NCI-H187 treated with DMSO at 0.1 percent for 48 hours (cell line): ENCODE measurements at regions not wholly inside any gene's neighbourhood (a gene's known extent, or its start where the extent isn't known, plus 50 kb on each side); places are given as distances from the start of the nearest gene placed in this dataset.

Experiments
- DNase-seq: peaks from one replicate; lab custom pipeline; 2025; lab: John Stamatoyannopoulos, UW

DNA sequence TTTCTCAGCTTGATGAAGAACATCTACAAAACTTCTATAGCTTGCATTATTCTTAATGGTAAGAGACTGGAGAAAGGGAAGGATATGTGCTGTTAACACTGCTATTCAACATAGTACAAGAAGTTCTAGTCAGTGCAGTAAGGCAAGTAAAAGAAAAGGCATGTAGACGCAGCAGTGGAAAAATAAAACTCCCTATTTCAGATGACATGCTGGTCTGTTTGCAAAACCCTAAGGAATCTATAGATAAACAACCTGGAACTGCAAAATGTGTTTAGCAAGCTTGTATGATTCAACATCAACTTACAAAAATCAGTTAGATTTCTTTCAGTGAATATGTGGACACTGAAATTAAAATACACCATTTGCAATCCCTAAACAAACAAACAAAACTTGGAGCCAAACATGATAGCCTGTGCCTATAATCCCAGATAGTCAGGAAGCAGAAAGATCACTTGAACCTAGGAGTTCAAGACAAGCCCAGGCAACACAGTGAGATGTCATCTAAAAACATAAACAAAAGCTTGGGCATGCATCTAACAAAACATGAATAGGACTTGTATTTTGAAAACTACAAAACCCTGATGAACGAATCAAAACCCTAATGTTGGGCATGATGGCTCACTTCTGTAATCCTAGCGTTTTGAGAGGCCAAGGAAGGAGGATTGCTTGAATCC is 293.6 kb upstream of the RGS6 start:
- DNase-seq = no peak

DNA sequence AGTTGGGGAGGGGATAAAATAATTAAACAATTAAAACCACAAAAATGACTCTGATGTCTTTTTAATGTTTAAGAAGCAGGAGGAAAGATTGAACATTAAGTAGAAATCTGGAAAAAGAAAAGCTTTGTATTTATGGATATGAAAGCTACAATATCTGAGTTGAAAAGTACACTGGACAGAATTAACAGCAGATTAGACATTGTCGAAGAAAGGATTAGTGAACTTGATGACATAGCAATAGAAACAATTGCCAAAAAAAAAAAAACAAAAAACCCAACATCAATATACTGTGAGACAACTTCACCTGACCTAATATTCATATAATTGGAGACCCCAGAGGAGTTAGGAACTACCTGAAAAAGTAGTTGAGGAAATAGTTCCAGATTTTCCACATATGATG is 289.5 kb upstream of the RGS6 start:
- no peak for DNase-seq

DNA sequence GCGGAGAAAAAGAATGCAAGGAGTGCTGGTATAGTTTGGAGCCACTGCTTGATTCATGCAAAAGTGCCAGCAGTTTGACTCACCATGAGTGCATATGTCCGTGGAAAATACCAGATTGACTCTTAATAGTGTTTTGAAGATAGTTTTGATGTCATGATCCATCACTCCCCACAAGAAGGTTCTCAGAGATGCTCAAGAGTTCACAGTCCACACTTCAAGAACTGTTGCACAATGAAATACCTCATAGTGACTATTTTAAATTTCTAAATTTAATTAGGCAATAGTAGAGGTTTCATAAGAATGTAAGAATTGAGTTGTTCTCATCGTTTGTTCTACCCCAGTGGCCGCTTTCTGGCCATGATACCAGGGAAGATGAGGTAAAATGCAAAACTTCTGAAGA is 286.6 kb upstream of the RGS6 start:
- no peak for DNase-seq

DNA sequence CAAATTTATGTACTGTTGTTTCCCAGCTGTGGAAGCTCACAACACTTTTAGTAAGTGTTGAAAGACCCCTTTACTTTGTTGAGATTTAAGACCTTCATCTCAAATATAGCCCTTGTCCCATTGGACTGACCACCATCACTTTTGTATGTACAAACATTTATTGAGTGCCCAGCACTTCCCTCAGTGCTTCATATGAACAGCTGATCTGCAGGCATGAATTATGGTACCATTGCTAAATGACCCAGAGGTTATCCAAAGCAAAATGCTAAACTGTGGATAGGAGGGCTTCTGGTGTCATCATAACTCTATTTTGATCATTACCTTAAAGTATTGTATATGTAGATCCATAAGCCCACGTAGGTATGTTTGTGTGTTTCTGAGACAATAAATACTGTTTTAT is 285.7 kb upstream of the RGS6 start:
- DNase-seq = no peak

DNA sequence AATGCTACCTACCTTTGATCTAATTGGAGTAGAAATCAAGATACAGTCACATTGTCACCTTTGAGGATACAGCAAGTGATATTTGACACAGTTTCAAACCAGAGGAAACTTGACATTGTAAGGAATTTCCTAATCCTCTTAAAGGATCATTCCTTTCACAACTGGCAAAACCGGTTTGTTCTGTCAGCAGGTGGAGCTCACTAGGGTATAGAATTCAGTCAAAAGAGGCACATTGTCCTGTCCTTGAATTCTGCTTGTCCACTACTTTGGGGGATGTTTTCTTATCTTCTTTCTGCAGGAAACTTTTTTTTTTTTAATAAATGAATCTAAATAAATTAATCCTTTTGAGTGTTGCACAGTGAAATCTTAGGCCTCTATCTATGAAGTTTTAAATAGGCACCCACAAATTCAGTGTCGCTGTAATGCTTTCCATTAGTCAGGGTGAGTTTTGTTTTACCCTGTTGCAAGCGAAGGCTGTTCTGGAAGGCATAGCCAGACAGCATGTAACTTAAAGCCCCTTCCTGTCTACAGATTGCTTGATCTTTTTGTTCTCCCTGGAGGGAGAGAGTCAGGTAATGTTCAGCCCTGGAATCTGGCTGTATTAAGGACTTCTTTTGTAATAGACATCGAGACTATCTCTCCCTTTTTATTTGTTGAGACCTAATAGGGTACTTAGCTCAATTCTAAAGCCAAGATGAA is 285.0 kb upstream of the RGS6 start:
- DNase-seq = no peak

DNA sequence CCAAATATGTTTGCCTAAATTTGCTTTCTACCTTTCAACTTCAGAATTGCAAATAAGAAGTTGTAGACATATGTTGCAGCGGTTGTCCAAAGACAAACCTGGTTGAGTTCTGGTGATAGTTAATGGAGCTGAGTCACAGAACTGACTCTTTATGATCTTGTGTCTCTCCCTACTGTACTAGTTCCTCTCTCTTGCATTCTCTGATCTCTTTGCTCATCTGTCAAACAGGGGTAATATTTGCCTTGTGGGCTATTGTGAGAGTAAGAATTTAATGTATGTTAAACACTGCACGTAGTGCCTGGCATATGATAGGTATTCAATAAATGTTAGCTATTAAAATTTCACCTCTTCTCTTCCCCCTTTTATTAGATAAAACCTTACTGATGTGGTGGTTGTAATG is 283.5 kb upstream of the RGS6 start:
- DNase-seq = no peak

DNA sequence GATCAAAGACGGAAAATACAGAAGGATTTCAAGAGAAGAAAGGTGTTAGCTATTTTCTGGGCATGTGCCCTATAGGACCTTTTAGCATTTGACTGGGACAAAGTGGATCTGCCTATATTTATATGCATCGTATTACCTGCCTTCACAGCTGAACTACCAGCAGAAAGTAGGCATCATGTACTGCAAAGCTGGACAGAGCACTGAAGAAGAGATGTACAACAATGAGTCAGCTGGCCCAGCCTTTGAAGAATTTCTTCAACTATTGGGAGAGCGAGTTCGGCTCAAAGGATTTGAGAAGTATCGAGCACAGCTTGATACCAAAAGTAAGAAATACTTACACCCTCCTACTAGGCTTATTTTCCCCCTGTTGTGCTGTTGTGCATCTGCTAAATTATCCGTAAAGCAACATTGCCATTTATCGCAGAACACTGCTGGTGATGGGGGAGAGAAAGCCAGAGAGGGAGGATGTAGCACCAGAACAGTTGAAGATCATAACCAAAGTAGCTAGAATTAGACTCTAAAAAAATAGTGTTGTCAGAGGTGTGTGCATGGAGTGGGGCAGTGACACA is 282.0 kb upstream of the RGS6 start:
- DNase-seq = no peak

DNA sequence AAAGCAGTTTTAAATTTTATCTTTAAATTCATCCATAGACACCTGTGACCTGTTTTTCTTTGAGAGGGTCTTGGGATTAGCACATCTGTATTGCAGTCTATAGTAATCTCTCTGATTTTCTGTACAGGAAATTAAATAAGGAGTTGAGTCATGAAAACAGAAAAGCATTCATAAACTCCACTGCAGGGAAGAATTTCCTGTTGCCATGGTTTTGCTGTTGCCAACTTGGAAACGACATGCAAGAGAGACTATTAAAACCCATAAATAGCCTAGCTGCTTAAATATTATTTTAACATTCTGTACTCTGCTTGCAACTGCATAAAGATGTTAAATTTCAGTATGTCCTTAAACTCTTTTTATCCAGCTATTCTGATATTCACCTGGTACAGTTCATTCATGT is 281.0 kb upstream of the RGS6 start:
- DNase-seq = no peak

DNA sequence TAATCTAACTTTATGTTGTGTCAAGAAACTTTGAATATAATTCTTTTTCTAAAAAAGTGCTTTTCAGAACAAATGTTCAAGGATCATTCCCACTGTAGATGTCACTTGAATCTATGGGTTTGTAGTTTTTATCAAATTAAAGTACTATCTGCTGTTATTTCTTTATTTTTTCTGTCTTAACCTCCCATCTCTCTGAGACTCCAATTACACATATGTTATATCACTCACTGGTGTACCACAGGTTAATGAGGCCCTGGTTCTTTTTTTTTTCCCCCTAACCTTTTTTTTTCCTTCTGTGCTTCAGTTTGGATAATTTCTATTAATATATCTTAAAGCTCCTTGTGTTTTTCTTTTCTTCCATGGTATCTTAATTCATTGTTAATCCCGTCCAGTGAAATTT is 279.9 kb upstream of the RGS6 start:
- DNase-seq = no peak

DNA sequence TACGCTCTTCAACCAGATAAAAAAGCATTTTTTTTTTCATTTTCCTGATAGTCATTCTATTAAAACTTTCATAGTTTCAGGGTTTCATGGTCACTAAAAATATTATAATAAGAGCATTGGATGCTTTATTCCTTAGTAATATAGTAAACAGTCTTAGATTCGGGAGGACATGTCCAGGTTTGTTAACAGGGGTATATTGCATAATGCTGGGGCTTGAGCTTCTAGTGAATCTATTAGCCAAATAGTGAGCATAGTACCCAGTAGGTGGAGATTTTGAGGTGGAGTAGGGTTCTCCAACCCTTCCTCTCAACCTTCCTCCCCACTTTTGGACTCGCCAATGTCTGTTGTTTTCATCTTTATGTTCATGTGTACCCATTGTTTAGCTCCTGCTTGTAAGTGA is 277.4 kb upstream of the RGS6 start:
- DNase-seq = no peak

DNA sequence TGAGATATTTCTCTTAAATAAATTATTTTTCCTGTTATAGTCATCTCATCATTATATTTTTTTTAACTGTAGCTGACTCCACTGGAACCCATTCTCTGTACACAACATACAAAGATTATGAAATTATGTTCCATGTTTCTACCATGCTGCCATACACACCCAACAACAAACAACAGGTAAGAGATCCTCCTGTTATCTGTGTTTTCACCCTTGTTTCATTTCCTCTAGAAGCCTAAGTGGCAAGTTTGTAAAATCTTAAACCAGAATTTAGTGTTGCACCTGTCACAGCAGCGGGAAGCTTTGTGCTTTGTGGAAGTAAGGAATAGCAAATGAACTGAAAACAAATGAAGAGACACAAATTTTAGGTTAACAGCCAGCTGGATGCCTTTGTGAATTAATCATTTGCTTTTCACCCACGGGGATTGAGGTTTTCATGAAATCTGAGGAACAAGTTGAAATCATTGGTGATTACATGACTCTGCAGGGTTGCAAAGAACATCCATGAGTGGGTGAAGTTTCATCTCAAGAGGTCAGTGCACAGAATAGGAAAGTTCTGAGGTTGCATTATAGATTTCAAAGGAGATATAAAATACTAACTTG is 273.9 kb upstream of the RGS6 start:
- DNase-seq = no peak

DNA sequence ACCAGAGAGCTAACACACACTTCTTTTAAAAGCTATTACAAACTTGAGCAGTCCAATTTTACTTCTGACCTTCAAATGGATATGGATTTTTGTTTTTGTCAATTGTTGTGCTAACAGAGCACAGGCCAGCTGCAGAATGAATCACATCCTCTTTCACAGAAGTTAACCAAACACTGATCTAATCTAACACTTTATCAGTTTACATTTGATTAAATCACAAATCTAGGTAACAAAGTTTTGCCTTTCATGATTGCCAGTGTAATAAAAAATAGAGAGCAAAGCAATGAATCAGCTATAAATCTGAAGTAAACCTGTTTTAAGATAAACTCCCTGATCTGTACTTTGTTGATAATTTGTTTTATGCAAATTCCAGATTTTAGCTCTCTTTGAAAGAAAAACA is 273.1 kb upstream of the RGS6 start:
- DNase-seq = no peak

DNA sequence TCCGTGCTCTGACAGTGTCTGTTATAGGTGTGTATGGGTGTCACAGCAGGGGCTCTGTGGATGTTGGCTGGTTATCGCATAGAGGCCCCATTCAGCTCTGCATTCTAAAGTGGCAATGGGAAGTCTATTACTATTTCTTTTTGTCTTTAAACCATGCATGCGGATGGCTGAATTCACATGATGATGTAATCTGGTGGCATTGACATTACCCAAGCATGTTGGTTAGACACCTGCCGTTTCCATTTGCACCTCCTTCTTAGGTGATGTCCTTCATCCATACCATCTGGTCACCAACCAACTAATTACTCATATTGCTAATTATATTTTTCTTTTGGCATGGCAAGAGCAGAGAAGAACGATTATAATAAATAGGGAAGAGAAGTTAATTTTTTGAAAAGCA is 270.8 kb upstream of the RGS6 start:
- no peak for DNase-seq

DNA sequence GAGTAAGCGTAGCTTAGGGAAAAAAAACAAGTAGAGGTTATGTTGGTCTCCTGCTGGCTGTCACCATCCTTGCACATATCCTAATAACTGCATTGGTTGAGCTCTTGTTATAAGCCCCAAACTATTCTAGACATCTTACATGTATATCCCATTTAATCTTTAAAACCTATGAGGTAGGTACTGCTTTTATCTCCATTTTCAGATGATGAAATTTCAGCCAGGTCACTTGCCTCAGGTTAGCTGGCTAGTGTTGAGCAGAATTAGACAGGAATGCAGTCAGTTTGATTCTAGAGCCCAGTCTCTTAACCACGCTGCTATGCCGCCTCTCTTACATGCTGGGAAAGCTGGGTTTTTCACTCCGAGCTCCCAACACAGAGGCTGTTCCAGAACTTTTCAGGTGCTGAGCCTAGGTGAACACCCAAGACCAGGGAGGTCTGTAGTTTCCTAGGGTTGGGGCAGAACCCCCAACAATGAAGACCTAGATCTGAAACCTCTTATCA is 269.9 kb upstream of the RGS6 start:
- no peak for DNase-seq

DNA sequence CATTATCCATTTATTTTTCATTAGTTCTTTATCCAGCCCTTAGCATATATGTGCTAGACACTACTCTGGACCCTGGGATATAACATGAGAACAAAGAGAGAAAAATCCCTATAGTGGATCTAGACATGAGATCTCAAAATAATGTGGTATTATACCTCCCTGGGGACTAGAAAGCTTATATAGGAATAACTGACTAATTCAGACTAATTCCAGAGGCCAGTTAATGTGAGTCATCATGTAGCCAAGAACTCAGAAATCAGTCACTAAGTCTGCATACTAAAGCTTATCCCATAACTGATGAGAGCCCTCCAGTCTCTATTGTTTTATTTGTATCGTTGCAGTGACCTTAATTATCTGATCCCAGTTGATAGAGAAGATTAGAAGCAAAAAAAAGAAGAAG is 267.1 kb upstream of the RGS6 start:
- no peak for DNase-seq

DNA sequence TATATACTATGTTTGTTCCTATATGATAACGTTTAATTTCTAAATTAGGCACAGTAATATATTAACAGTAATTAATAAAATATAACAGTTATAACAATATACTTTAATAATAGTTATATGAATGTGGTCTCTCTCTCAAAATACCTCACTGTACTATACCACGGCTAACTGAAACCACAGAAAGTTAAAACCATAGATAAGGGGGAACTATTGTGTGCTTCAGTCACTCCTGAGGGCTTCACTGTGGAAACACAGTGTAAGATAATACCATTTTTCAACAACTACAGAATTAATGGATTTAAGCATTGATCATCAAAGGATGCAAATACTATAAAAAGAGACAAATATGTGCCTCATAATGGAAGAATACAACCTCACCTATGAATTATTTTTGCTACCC is 266.4 kb upstream of the RGS6 start:
- DNase-seq = no peak

DNA sequence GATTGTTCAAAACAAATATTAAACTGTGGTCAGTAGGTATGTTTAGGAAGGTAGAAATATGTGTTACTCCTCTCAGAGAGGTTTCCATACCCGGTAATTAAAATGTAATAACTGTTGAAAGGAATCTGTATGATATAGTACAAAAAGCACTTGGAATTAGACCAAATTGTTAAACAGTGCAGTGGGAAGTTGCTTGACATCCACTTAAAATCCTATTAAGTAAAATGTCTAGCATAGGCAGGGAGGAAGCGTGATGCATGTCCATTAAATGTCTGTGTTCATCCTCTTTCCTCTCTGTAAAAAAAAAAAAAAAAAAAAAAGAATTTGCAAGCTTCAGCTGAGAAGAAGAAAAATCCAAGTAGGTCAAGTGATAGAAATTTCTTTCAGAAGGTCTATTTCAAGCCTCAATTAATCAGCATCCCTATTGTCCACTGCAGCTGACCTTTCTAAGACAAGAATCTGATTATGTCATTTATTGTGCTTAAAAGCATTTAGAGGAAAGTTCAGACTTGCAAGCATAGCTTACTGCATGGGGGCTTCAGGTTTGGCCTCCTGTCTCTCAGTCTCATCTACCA is 265.6 kb upstream of the RGS6 start:
- no peak for DNase-seq

DNA sequence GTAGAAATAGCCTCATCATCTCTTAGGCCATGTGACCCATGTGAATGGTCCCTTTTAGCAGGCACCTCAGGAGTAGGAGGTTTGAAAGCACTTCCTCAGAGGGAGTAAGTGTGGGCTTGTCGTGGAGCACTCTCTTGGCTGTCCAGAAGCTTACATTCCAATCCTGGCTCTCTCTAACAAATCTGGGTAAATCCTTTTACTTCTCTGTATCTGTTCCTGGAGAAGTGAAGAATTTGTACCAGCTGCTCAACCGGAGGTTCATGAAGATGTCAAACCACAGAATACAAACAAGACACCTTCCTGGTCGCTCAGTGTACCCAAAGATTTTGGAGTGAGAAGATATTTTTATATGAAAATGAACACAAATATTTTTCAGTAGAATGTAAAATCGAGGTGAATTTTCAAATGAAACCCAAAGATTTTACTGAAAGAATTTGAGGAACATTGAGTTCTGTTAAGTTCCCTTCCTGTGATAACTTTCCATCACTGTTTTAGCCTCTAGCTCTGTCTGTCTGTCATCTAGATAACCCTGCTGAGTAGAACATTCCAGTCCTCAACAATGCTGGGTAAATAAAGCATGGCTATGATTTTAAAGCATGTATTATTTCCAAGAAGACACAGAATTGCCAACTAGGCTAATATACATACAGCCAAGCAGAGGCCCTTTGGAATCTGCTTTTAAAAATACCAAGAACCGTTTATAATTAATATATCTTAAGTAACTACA is 263.9 kb upstream of the RGS6 start:
- no peak for DNase-seq

DNA sequence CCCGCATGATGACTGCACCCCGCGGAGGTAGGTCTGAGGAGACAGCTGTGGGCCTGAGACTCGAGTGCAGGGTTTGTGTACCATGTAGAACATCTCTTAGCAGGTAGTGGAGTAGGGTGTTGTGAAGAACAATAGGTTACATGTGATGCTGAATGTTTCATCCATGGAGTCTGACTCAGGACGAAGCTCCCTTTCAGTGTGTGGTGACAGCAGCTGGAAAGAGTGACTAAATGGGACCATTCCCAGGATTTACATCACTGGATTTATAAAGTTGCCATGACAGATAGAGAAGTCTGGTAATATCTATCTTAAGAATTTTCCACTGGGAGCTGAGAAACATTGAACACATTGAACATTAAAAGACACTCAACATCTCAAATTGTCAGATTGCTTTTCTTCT is 259.6 kb upstream of the RGS6 start:
- no peak for DNase-seq

DNA sequence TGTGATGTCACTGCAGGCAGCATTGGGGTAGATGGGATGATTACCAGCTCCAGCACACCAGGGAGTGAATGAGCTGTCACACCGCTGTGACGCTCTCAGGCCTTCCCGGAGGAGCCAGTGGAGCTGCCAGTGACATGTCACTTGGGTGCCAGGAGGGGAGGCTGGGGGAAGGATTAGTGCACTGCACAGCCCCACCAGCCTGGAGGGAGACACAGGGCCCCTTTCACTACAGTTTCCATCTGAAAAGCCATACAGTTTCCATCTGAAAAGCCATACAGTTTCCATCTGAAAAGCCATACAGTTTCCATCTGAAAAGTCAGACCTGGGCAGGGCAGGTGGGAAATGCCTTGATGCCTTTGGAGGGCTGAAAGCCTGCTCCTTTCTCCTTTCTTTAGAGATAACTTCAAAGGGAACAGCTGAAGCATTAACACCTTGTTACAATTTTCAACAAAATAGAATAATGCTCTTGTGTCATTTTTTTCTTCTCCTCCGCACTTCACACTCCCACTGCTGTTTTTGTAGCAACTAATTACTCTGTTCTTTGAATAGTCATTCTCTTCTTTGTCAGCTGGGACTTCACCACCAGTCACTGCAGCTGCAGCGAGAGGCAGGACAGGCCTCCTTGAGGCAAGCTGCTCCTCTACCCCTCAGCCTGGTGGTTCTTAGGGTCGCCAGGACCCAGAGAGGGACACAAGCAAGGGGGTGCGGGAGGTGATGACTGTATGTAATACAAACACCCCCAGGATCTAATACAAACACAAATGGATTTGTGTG is 256.9 kb upstream of the RGS6 start:
- DNase-seq = no peak

DNA sequence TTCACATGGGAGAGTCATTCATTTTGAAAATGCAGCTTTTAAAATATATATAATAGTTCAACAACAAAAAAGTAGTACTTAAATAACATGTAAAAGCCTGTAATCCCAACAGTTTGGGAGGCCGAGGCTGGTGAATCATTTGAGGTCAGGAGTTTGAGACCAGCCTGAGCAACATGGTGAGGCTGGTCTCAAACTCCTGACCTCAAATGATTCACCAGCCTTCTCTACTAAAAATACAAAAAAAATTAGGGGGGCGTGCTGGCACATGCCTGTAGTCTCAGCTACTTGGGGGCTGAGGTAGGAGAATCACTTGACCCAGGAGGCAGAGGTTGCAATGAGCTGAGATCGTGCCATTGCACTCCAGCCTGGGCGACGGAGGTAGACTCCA is 256.3 kb upstream of the RGS6 start:
- DNase-seq = no peak
